ENCODE measurements at regions not wholly inside any gene's neighbourhood (a gene's known extent, or its start where the extent isn't known, plus 50 kb on each side); places are given as distances from the start of the nearest gene placed in this dataset.
A peak's percentile ranks its signal among the peaks of the same experiment; 100 is the strongest.

DNA sequence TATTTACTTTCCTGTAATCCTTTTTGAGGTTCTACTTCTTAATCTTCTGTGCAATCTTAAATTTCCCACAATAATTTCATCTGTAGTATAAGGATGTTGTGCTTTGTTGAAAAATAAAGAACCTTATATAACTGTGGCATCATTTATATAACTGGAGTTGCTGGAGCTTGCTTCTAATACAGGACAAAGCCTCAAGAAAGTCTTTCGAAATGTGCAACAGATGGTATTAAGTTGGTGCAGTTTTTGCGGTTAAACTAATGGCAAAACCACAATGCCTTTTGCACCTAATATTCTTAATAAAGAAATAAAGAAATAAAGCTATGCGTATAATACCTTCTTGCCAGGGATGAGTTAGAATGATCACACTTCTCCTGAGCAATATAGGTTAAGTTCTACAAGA lies 180.0 kb downstream of the KITLG start:
- H3K27ac Mint-ChIP-seq = no peak overlapping the region
- H3K4me1 Mint-ChIP-seq (ENCODE audit: unreplicated experiment) = no peaks in the 10 kb centered on the region
- peaks cover 5% of the 10 kb centered on the region for H3K9me3 Mint-ChIP-seq
- no peak for TF ChIP-seq CTCF (conservative IDR thresholded peaks at IDR 0.05)
- no peak overlapping the region for H3K4me3 Mint-ChIP-seq
- no peak for DNase-seq (ENCODE audit: extremely low spot score, unreplicated experiment)
- no peaks in the 10 kb centered on the region for H3K36me3 Mint-ChIP-seq
- no peaks in the 10 kb centered on the region for H3K27me3 Mint-ChIP-seq

- no peaks in the 10 kb centered on the region for H3K4me1 Mint-ChIP-seq (ENCODE audit: unreplicated experiment)
- H3K27ac Mint-ChIP-seq = no peak overlapping the region
- TF ChIP-seq CTCF (conservative IDR thresholded peaks at IDR 0.05) = no peak
- DNase-seq (ENCODE audit: extremely low spot score, unreplicated experiment) = no peak
- H3K27me3 Mint-ChIP-seq = no peaks in the 10 kb centered on the region
- H3K9me3 Mint-ChIP-seq = peaks cover 5% of the 10 kb centered on the region
- no peaks in the 10 kb centered on the region for H3K36me3 Mint-ChIP-seq
- H3K4me3 Mint-ChIP-seq = peak overlapping the region; percentile 11
Measured at GRCh38 chr12:88401155-88401554, 179.1 kb downstream of the KITLG start.

- no peak overlapping the region for H3K27ac Mint-ChIP-seq
- H3K27me3 Mint-ChIP-seq = no peaks in the 10 kb centered on the region
- no peak for DNase-seq (ENCODE audit: extremely low spot score, unreplicated experiment)
- TF ChIP-seq CTCF (conservative IDR thresholded peaks at IDR 0.05) = no peak
- no peak overlapping the region for H3K4me3 Mint-ChIP-seq
- H3K36me3 Mint-ChIP-seq = no peaks in the 10 kb centered on the region
- H3K4me1 Mint-ChIP-seq (ENCODE audit: unreplicated experiment) = no peaks in the 10 kb centered on the region
- H3K9me3 Mint-ChIP-seq = peaks cover 10% of the 10 kb centered on the region
Measured at GRCh38 chr12:88406905-88407304, 173.4 kb downstream of the KITLG start.

DNA sequence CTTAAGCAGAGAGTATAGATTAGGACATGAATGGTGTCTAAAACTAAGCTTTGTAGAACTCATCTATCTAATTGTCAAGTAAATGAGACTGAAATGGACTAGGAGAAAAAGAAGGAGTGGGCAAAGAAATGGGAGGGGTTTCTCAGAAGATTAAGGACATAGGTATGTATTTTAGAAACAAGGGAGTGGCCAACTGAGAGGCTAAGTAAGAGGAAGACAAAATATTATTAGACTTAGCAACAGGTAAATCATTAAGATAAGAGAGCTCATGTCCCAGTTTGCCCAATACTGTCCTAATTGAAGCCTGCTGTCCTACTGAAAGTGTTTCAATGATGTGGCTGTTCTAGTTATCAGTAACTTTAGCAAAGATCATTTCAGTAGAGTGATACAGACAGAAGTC lies 171.4 kb downstream of the KITLG start:
- H3K27ac Mint-ChIP-seq = peak overlapping the region; percentile 85
- TF ChIP-seq CTCF (conservative IDR thresholded peaks at IDR 0.05) = no peak
- H3K9me3 Mint-ChIP-seq = peaks cover 10% of the 10 kb centered on the region
- no peak overlapping the region for H3K4me3 Mint-ChIP-seq
- DNase-seq (ENCODE audit: extremely low spot score, unreplicated experiment) = no peak
- H3K27me3 Mint-ChIP-seq = no peaks in the 10 kb centered on the region
- H3K4me1 Mint-ChIP-seq (ENCODE audit: unreplicated experiment) = no peaks in the 10 kb centered on the region
- no peaks in the 10 kb centered on the region for H3K36me3 Mint-ChIP-seq

DNA sequence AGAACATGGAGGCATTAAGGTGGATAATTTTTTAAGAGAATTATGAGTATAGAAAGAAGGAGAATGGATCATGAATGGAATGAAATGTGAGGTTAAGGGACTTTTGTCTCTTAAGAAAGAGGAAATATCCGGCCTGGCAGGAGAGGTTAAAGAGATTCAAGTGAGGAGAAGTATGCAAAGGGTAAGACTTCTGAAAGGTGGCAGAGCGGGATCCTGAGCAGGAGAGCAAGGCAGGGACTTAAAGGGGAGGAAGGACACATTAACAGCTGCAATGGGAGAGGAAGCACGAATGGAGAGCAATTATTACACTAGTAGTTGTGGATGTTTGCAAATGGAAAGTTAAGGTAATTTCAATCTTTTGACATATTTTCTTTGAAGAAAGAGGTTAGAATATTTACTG lies 171.0 kb downstream of the KITLG start:
- Mint-ChIP-seq H3K27ac (peak overlapping the region; percentile 85), H3K9me3 (peaks cover 10% of the 10 kb centered on the region), H3K4me3 (no peak overlapping the region), H3K36me3 (no peaks in the 10 kb centered on the region), H3K27me3 (no peaks in the 10 kb centered on the region), H3K4me1 (ENCODE audit: unreplicated experiment) (no peaks in the 10 kb centered on the region)
- no peak for TF ChIP-seq CTCF (conservative IDR thresholded peaks at IDR 0.05)
- DNase-seq (ENCODE audit: extremely low spot score, unreplicated experiment) = no peak

DNA sequence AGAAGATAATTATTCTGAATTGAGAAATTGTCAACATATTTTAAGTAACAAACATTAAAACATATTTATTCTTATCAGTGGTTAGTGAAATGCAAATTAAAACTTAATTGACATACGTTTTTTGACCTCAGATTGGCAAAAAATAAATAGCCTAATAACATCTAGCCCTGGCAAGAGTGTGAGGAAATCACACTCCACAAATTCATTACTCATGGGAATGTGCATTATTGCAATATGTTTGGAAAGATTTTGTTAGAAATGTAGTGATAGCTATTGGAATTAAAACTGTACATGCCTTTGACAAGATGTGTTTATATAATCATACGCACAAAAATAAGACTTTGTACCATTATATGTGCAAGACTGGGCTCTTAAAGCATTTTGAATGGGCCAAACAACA lies 168.6 kb downstream of the KITLG start:
- Mint-ChIP-seq H3K4me3 (no peak overlapping the region), H3K27me3 (no peaks in the 10 kb centered on the region), H3K4me1 (ENCODE audit: unreplicated experiment) (no peaks in the 10 kb centered on the region), H3K36me3 (no peaks in the 10 kb centered on the region), H3K9me3 (peaks cover 10% of the 10 kb centered on the region), H3K27ac (no peak overlapping the region)
- no peak for TF ChIP-seq CTCF (conservative IDR thresholded peaks at IDR 0.05)
- no peak for DNase-seq (ENCODE audit: extremely low spot score, unreplicated experiment)
